Nephron progenitor cell (in vitro differentiated cells): ENCODE measurements at regions not wholly inside any gene's neighbourhood (a gene's known extent, or its start where the extent isn't known, plus 50 kb on each side); places are given as distances from the start of the nearest gene placed in this dataset.

Experiments used
- DNase-seq: peaks from one replicate; pipeline ENCODE4 v3.0.0; 2021
- H3K27ac Mint-ChIP-seq: 2 replicates; pipeline ENCODE4 v1.8.0; 2021; ENCODE audit warnings: mild to moderate bottlenecking, moderate library complexity, mixed read lengths
- H3K27me3 Mint-ChIP-seq: 2 replicates; pipeline ENCODE4 v1.8.0; 2021; ENCODE audit warnings: mild to moderate bottlenecking, low read depth, mixed read lengths; ENCODE audit not compliant: poor library complexity
- H3K36me3 Mint-ChIP-seq: 2 replicates; pipeline ENCODE4 v1.8.0; 2021; ENCODE audit warnings: low read depth, mixed read lengths
- H3K4me1 Mint-ChIP-seq: 2 replicates; pipeline ENCODE4 v1.8.0; 2021; ENCODE audit warnings: mixed read lengths
- H3K4me3 Mint-ChIP-seq: 2 replicates; pipeline ENCODE4 v1.8.0; 2021; ENCODE audit warnings: mild to moderate bottlenecking, moderate library complexity, mixed read lengths
- H3K9me3 Mint-ChIP-seq: 2 replicates; pipeline ENCODE4 v1.8.0; 2021; ENCODE audit warnings: mild to moderate bottlenecking, moderate library complexity, mixed read lengths
- CTCF ChIP-seq: fragments of 200-600 bp; sonication (generic); IDR thresholded peaks from 2 replicates; pipeline ENCODE4 v1.5.0; 2021; ENCODE audit warnings: antibody characterized with exemption

- Mint-ChIP-seq H3K27me3 (peaks cover 24% of the 10 kb centered on the region), H3K9me3 (no peaks in the 10 kb centered on the region), H3K36me3 (no peaks in the 10 kb centered on the region), H3K4me3 (no peak overlapping the region), H3K27ac (no peak overlapping the region), H3K4me1 (peaks cover 9% of the 10 kb centered on the region)
- DNase-seq: no peak
- TF ChIP-seq CTCF: no peak
Measured at GRCh38 chr6:163662604-163663225, 248.2 kb downstream of the QKI start.

- peaks cover 4% of the 10 kb centered on the region for H3K4me1 Mint-ChIP-seq
- H3K4me3 Mint-ChIP-seq: no peak overlapping the region
- TF ChIP-seq CTCF: no peak
- DNase-seq: no peak
- H3K36me3 Mint-ChIP-seq: no peaks in the 10 kb centered on the region
- H3K27me3 Mint-ChIP-seq: peaks cover 27% of the 10 kb centered on the region
- H3K27ac Mint-ChIP-seq: no peak overlapping the region
- H3K9me3 Mint-ChIP-seq: no peaks in the 10 kb centered on the region
Measured at GRCh38 chr6:163661272-163661671, 246.8 kb downstream of the QKI start.

GRCh38 chr6:163659803-163660202 is 245.3 kb downstream of the QKI start:
- Mint-ChIP-seq H3K4me3 (no peak overlapping the region), H3K27me3 (peaks cover 27% of the 10 kb centered on the region), H3K27ac (no peak overlapping the region), H3K9me3 (no peaks in the 10 kb centered on the region), H3K4me1 (peaks cover 4% of the 10 kb centered on the region), H3K36me3 (no peaks in the 10 kb centered on the region)
- DNase-seq: no peak
- TF ChIP-seq CTCF: no peak

- no peak for TF ChIP-seq CTCF
- H3K4me1 Mint-ChIP-seq: peaks cover 7% of the 10 kb centered on the region
- H3K36me3 Mint-ChIP-seq: no peaks in the 10 kb centered on the region
- no peak for DNase-seq
- no peak overlapping the region for H3K27ac Mint-ChIP-seq
- H3K4me3 Mint-ChIP-seq: no peak overlapping the region
- peaks cover 22% of the 10 kb centered on the region for H3K27me3 Mint-ChIP-seq
- H3K9me3 Mint-ChIP-seq: no peaks in the 10 kb centered on the region
Measured at GRCh38 chr6:163655217-163656121, 241.0 kb downstream of the QKI start.

- no peak for DNase-seq
- no peak for TF ChIP-seq CTCF
- no peak overlapping the region for H3K4me3 Mint-ChIP-seq
Measured at GRCh38 chr6:163651915-163652668, 237.6 kb downstream of the QKI start.

More at GRCh38 chr6:163651915-163652668, 237.6 kb downstream of the QKI start:
- H3K27ac Mint-ChIP-seq: no peak overlapping the region
- H3K36me3 Mint-ChIP-seq: no peaks in the 10 kb centered on the region
- no peaks in the 10 kb centered on the region for H3K9me3 Mint-ChIP-seq
- peaks cover 2% of the 10 kb centered on the region for H3K27me3 Mint-ChIP-seq
- H3K4me1 Mint-ChIP-seq: peaks cover 7% of the 10 kb centered on the region
